ENCODE measurements at regions not wholly inside any gene's neighbourhood (a gene's known extent, or its start where the extent isn't known, plus 50 kb on each side); places are given as distances from the start of the nearest gene placed in this dataset.
"Not testable (repeated sequence)": the region's sequence is repeated elsewhere in the genome, so short reads cannot be mapped to it uniquely, and the experiment has no call there.

GRCh38 chr17:68097161-68097805 lies 61.7 kb downstream of the KPNA2 start:
- DNase-seq (ENCODE audit: low read depth) = peak; percentile 43

- not testable (repeated sequence) for DNase-seq (ENCODE audit: low read depth)
These were observed 63.8 kb downstream of the KPNA2 start for GRCh38 chr17:68099341-68099753.

- no peak for DNase-seq (ENCODE audit: low read depth)
These were observed 64.6 kb downstream of the KPNA2 start for GRCh38 chr17:68100000-68100641.

GRCh38 chr17:68101075-68101986 lies 65.8 kb downstream of the KPNA2 start:
- peak; percentile 91 for DNase-seq (ENCODE audit: low read depth)

- DNase-seq (ENCODE audit: low read depth) = no peak
These were observed 66.4 kb downstream of the KPNA2 start for GRCh38 chr17:68101987-68102314.

GRCh38 chr17:68102318-68102758 lies 66.8 kb downstream of the KPNA2 start:
- DNase-seq (ENCODE audit: low read depth) = peak; percentile 18

- DNase-seq (ENCODE audit: low read depth) = no peak
These were observed 67.6 kb downstream of the KPNA2 start for GRCh38 chr17:68103148-68103547.

- DNase-seq (ENCODE audit: low read depth) = no peak
These were observed 70.5 kb downstream of the KPNA2 start for GRCh38 chr17:68106085-68106484.

- no peak for DNase-seq (ENCODE audit: low read depth)
These were observed 71.8 kb downstream of the KPNA2 start for GRCh38 chr17:68107373-68107772.

- DNase-seq (ENCODE audit: low read depth) = no peak
These were observed 72.9 kb downstream of the KPNA2 start for GRCh38 chr17:68108313-68109000.

- DNase-seq (ENCODE audit: low read depth) = not testable (repeated sequence)
These were observed 73.9 kb downstream of the KPNA2 start for GRCh38 chr17:68109404-68109803.

- DNase-seq (ENCODE audit: low read depth) = not testable (repeated sequence)
These were observed 80.7 kb downstream of the KPNA2 start for GRCh38 chr17:68116211-68116610.

- DNase-seq (ENCODE audit: low read depth) = no peak
These were observed 87.1 kb downstream of the KPNA2 start for GRCh38 chr17:68122587-68122986.

- DNase-seq (ENCODE audit: low read depth) = no peak
These were observed 89.8 kb downstream of the KPNA2 start for GRCh38 chr17:68125111-68125870.

GRCh38 chr17:68127914-68128313 lies 92.4 kb downstream of the KPNA2 start:
- DNase-seq (ENCODE audit: low read depth) = no peak

GRCh38 chr17:68131456-68131855 lies 95.9 kb downstream of the KPNA2 start:
- no peak for DNase-seq (ENCODE audit: low read depth)

GRCh38 chr17:68133346-68134045 lies 98.0 kb downstream of the KPNA2 start:
- DNase-seq (ENCODE audit: low read depth) = no peak

- no peak for DNase-seq (ENCODE audit: low read depth)
These were observed 98.6 kb downstream of the KPNA2 start for GRCh38 chr17:68134046-68134637.

GRCh38 chr17:68134731-68135130 lies 99.2 kb downstream of the KPNA2 start:
- DNase-seq (ENCODE audit: low read depth) = no peak
